GM19324 (cell line): ENCODE measurements at regions not wholly inside any gene's neighbourhood (a gene's known extent, or its start where the extent isn't known, plus 50 kb on each side); places are given as distances from the start of the nearest gene placed in this dataset.
"Not testable (repeated sequence)": the region's sequence is repeated elsewhere in the genome, so short reads cannot be mapped to it uniquely, and the experiment has no call there.

ENCODE experiments used
- ATAC-seq: cut with Tn5 transposase; IDR thresholded peaks from one replicate; pipeline ENCODE4 v1.9.1; 2021; ENCODE audit warnings: mild to moderate bottlenecking, moderate library complexity; ENCODE audit not compliant: unreplicated experiment, low FRiP score

- ATAC-seq: no peak
Measured at GRCh38 chr3:124132813-124133212, 140.9 kb upstream of the ROPN1 start.

DNA sequence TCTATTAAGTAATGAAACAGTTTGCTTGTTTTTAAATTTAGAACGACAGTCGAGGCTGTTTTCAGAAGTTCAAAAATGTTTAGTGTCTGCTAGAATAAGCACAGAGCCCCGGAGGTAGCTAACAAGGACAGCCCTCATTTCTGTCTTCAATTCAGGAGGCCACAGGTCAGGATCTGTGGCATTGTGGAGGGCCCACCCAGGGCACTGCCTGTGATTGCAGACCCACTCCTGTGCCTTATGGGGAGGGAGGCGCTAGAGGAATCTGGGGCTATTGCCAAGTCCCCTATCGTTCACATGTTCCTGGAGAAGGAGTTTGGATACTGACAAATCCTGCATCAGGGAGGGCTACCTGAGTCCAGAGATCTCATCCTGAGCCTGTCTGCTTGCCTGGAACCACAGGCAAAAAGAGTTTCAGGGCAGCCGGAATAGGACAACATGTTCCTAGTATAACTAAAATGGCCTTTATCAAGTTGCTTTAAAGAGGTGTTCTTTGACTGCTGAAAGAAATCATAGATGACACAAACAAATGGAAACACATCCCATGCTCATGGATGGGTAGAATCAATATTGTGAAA, 141.5 kb upstream of the ROPN1 start:
- ATAC-seq: no peak

DNA sequence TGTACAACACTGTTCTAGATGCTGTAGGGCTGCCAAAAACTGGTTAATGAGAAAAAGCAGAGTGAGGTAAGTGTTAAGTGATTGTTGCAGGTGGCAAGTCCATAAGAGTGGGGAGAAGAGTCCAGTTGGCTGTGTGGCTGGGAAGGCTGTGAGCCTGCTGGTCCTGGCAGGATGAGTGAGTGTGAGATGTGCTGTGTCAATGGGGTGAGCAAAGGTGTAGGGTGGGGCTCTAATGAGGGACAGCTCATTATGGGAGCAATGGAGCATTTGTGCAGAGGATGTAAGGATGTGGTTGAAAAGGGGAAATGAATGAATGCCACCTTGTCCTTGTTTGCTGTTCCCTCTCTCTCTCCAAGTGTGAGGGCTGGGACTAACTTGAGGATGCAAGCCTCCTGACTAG, 145.3 kb upstream of the ROPN1 start:
- no peak for ATAC-seq

DNA sequence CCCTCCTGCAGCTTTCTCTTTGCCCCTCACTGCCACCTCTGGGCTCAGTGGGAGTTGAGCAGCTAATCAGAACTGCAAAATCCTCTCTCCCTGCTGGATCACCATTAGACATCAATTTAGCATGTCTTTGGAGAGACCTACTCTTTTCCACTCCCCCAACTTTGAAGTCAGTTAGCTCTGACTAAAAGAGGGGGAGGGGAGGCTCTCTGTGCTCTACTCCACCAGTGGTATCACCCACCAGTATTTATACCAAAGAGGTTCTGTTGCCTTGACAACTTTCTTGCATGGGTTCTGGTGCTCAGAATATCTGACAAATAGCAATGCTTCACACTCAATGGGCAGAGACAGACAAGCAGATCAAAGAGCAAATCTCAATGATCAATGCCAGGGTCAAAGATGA, 146.2 kb upstream of the ROPN1 start:
- no peak for ATAC-seq

- ATAC-seq: no peak
Measured at GRCh38 chr3:124140746-124141145, 148.8 kb upstream of the ROPN1 start.

- ATAC-seq: no peak
Measured at GRCh38 chr3:124142389-124142970, 150.6 kb upstream of the ROPN1 start.

GRCh38 chr3:124143047-124143446, 151.1 kb upstream of the ROPN1 start:
- no peak for ATAC-seq

GRCh38 chr3:124144035-124144814, 152.3 kb upstream of the ROPN1 start:
- ATAC-seq: no peak

DNA sequence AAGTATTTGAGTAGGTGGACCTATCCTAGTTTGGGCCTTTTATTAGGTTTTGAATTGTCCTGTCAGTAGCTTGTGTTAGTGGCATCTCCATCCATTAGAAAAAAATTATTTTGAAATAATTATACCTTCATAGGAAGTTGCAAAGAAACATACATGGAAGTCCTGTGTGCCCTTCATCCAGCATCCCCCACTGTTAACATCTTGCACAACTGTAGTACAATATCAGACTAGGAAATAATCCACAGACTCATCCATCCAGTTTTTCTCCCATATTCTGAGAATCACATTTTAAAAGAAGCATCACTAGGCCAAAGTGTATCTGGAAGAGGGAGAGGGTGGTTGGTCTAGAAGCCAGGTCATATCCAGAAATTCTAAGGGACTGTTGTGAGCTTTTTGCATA, 155.5 kb upstream of the ROPN1 start:
- ATAC-seq: no peak

GRCh38 chr3:124147946-124148345, 156.0 kb upstream of the ROPN1 start:
- no peak for ATAC-seq

DNA sequence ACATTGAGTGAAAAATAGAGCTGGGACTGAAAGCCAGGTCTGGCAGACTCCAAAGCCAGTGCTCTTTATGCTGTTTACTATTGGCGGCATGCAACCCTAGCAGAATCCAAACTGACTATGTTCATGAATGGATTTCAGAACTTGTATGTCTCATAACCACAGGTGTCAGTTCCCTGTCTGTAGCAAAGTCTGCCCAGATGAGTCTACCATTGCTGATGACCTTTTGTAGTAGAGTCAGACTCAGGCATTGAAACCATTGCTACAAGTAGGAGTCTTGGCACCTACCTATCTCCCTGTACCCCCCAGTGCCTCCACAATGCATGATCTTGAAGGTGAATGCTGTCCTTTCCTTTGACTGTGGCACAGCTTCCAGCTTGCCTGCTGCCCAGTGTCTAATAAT, 157.2 kb upstream of the ROPN1 start:
- ATAC-seq: no peak

- no peak for ATAC-seq
Measured at GRCh38 chr3:124149771-124150170, 157.8 kb upstream of the ROPN1 start.

GRCh38 chr3:124152891-124153290, 161.0 kb upstream of the ROPN1 start:
- ATAC-seq: not testable (repeated sequence)

- ATAC-seq: no peak
Measured at GRCh38 chr3:124156866-124157712, 165.2 kb upstream of the ROPN1 start.

- ATAC-seq: no peak
Measured at GRCh38 chr3:124157748-124158147, 165.8 kb upstream of the ROPN1 start.

DNA sequence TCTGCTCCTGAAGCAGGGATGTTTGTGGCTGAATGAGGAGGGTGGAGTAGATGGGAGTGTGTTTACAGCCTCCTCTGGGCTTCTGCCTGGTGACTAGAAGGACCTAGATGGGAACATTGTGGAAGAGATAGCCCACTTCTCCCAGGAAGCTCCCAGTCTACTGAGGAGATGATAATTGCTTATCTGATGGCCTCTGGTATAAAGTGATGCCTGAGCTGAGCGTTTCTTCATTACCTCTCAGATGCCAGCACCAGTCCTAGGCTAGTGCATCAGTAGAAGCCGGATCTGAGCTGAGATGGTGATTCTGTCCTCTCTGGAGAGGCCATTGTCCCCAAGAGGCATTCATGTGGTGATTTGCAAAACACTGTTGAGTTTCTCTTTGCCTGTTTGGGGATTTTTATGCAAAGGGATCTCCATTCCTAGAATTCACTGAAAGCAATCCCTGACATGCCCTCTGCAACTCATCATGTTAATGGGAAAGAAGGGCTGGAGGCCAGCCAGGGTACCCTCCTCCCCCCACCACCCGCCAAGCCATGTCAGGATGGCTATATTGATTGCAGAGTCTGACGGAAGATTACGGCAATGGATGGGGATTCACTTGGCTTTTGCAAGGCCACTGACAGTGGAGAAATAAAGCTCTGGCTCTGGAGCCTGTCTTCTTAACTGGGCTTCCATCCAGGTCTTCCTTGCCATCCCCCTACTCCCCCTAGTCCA, 166.4 kb upstream of the ROPN1 start:
- ATAC-seq: no peak

- no peak for ATAC-seq
Measured at GRCh38 chr3:124161448-124161847, 169.5 kb upstream of the ROPN1 start.

DNA sequence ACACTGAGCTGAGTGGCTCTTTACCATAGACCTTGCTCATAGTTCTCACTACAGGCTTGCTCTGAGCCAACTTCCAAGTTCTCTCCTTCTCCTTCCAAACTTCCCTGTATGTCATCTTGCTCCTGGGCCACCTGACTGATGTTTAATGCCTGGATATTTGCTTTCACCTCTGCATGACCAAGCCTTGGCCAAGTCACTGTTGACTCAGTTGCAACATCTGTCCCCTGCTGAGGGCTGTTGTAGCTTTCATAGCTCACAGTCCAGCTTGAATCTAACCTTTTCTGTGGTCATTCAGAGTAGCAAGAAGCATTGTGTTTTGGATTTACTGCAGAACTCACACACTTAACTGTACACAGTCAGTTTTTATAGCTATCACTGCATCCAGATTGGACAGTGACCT, 171.8 kb upstream of the ROPN1 start:
- no peak for ATAC-seq

DNA sequence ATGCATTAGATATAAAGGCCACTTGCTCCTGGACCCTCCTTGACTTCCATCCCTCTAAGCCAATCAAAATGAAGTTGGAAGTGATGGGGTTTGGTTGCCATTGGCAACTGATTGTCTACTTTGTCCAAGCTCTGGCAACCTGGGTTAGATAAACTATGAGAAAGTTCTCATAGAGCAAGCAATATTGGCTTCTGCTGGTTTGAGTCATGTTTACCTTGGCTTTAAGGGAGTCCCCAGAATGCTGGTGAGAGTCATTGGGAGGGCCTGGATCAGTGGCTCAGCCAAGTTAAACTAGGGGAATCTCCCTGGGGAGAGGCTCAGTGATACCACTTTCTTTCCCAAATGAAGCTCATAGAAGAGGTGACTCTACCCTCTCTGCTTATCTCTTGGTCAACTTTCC, 176.3 kb upstream of the ROPN1 start:
- ATAC-seq: no peak

GRCh38 chr3:124172283-124172682, 180.4 kb upstream of the ROPN1 start:
- ATAC-seq: no peak

DNA sequence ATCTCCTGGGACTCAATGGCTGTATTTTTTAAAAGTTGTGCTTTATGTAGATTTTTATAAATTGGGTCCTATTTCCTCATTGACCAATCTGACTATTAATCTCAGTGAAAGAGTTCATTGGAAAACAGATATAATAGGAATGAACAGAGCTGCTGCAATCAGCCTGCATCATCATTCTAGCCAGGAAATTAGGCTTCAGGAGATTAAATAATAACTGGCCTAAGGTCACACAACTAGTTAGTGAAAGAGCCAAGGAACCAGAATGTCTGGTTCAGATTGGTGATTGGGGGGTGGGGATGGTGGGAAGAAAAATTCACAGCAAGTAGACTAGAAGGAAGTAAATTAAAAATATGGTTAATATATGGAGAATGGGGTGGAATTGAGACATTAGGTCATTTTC, 180.9 kb upstream of the ROPN1 start:
- ATAC-seq: no peak
